HG02970 (cell line): ENCODE measurements at regions not wholly inside any gene's neighbourhood (a gene's known extent, or its start where the extent isn't known, plus 50 kb on each side); places are given as distances from the start of the nearest gene placed in this dataset.

Source experiments
- ATAC-seq: cut with Tn5 transposase; IDR thresholded peaks from one replicate; pipeline ENCODE4 v1.9.1; 2021; ENCODE audit warnings: mild to moderate bottlenecking, moderate library complexity, moderate number of reproducible peaks; ENCODE audit not compliant: unreplicated experiment, low FRiP score

DNA sequence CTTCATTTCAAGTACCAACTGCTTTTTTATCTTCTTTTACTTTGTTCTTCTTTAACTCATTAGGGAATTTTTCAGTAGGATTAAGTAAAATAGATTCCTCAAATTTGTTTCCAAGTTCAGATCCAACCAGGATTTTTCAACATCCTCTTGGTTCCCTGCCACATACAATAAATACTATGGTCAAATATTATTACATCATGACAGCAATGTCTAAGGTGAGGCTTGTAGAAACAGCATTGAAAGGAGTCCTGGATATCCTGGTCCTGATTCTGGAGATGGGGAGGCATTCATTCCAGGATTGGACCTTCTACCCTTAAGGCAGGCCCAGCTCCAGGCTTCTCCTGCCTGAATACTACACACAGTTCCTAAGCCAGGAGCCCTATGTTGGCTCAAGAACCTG lies 80.2 kb upstream of the F3 start:
- no peak for ATAC-seq

DNA sequence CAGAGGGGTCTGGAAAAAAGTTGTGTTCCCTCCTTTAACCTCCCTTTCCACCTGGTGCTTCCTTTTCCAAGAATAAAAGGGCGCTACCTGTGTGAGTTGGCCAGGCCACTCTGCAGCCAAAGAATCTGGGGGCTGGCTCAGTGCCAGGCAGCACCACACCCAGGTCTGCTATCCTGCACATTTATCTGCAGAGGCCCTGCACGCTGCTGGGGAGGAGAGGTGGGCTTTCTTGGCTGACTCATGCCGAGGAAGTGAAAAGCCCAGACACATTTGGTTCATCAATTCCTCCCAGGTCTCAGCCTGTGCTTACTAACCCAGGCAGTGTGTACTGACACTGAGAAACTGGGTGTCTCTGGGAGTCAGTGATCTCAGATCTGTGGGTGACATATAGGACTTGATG lies 79.8 kb upstream of the F3 start:
- no peak for ATAC-seq

DNA sequence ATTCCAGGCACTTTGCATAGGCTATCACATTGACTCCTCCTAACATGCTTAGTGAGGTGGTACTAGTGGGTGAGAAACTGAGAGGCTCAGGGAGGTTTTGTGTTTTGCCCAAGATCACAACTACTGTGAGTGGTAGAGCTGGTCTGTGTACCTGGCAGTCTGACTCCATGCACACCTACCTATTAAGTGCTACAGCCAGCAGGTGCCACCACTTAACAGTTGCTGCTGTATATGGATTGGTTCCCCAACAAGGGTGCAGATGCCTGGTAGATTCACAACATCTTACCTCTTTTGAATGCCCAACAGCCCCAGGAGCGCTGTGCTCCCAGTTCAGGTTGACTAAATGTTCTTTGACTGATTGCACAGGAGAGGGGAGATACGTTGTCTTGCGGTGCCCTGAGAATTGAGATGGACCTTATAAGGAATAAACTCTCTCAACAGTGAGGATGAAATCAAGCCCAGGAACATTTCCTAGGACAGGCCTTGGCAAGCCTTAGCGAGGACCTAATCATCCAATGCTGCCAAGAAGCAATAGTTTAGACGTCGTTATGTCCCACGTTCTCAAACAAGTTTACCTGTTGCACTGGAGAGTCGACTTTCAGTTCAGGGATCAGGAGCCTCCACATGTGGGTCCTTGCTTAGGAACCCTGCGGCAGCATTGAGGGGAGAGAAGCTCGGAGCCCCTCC lies 78.9 kb upstream of the F3 start:
- no peak for ATAC-seq

- no peak for ATAC-seq
These were observed 78.2 kb upstream of the F3 start for GRCh38 chr1:94619731-94620130.

GRCh38 chr1:94617957-94618739 lies 76.6 kb upstream of the F3 start:
- no peak for ATAC-seq

- no peak for ATAC-seq
These were observed 75.7 kb upstream of the F3 start for GRCh38 chr1:94617134-94617805.

GRCh38 chr1:94616506-94616905 lies 74.9 kb upstream of the F3 start:
- ATAC-seq, result no peak

DNA sequence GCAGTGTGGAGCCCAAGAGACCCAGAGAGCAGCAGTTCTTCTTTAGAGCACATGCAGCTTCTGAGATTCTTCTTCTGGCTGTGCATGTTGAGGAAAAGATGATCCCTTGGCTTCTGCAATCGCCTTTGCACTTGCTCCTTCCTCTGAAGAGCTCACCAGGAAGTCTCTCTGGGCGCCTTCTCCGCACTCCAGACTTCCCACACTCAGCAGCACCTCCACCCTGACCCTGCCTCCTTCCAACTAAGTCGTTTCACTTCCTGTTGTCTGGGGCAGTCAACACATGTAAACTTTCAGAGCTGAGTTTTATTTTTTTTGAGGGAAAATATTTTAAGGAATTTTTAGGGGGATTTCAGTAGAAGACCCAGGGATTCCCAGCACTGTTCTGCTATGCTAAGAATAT lies 73.4 kb upstream of the F3 start:
- ATAC-seq, result no peak

DNA sequence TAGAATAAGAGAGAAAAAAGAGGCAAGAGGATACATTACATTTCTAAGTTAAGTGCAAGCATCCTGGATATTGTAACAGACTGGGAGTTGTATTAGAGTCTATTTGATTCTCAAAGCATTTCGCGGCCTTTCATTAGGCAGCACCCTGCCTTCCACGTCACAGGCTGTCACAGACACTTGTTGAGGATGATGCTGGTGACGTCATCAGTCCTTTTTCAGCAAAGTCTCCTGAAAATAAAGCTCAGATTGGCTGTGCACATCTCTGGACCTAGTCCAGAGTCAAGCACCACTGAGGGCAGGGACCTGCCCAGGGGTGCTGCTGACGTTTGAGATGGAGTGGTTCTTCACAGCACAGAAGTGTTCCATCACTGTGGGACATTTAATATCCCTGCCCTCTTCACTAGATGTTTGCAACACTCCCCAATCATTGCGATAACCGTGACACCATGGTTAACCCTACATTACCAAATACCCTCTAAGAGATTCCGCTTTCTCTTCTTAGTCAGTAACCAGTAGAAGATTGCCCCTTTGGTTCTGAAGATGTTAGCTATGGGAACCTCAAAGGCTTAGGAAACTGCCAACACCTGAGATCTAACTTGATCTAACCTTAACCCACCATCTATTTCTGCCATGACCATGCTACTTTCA lies 72.7 kb upstream of the F3 start:
- ATAC-seq, result no peak

DNA sequence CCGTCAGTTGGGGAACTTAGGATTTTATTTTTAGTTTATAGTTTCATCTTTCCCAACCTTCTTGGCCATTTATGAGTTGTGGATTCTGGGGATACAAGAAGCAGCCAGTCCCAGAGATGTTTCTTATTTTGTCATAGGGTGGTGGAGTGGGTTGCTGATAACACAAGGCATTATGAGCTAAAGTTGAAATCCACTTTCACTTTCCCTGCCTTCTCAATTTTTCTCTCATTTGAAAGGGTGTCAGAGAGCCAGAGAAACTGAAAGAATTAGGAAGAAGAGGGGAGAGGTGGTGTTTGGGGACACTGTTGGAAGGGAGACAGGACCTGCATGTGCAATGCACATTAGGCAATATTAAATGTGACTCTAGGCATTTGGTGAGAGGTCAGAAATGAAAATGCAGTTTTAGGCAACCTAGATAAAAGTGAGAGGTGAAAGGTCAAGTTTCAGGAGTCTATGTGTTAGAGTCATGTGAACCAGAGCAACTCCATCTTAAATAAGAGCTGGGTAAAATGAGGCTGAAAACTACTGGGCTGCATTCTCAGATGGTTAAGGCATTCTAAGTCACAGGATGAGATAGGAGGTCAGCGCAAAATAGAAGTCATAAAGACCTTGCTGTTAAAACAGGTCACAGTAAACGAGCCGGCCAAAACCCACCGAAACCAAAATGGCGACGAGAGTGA lies 71.1 kb upstream of the F3 start:
- ATAC-seq, result no peak

- ATAC-seq, result no peak
These were observed 70.3 kb upstream of the F3 start for GRCh38 chr1:94611681-94612475.

- no peak for ATAC-seq
These were observed 68.1 kb upstream of the F3 start for GRCh38 chr1:94609619-94610018.

- ATAC-seq, result no peak
These were observed 67.4 kb upstream of the F3 start for GRCh38 chr1:94608852-94609530.

GRCh38 chr1:94608142-94608851 lies 66.7 kb upstream of the F3 start:
- ATAC-seq, result no peak

GRCh38 chr1:94607398-94607797 lies 65.8 kb upstream of the F3 start:
- no peak for ATAC-seq

GRCh38 chr1:94606471-94606870 lies 64.9 kb upstream of the F3 start:
- no peak for ATAC-seq

- no peak for ATAC-seq
These were observed 62.1 kb upstream of the F3 start for GRCh38 chr1:94603663-94604062.

DNA sequence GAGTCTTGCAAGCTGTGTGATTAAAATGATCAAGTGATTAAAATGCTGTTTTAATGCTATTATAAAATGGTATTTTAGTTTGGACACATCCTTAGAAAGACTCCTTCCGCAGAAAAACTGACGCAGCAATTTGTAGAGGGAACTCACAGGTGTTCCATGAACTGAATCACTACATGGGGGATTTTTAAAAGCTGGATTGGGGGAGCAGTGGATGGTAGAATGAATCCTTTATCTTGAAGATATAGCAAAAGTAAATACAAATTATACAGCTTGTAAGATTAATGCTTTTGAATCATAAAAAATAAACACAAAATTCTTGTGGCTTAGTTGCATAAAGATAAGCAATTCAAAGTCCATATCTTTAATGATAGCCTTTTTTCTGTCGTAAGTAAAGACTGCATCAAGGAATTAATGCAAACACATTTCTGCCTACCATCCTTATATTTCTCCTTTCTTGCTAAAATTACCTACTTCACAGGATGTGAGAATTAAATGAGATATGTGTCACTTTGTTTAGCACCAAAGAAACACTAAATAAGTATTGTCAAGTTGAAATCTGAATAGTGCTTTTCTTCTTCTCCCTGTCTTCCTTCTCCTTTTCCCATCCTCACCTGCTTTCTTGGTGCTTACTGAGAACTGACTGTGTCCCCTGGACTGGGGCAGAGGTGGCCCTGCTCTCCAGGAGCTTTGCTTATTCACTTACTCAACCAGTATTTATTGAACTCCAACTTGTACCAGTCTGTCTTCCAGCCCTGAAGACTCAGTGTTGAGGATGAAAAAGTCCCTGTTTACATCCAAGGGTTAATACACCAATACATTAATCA lies 61.5 kb upstream of the F3 start:
- no peak for ATAC-seq
